T-cell (primary cell): ENCODE measurements at regions not wholly inside any gene's neighbourhood (a gene's known extent, or its start where the extent isn't known, plus 50 kb on each side); places are given as distances from the start of the nearest gene placed in this dataset.

Experiments
- ATAC-seq, 4 experiments: fragments of 200-7000 bp in 3 of 4; fragments of 150-1000 bp in 1 of 4; cut with Tn5 transposase; replicated peaks in 1 of 4; 1 replicate in 3 of 4; 2 replicates in 1 of 4; pipeline ENCODE4 v1.10.0; 2021; ENCODE audit warnings: moderate library complexity in 3 of 4, mild to moderate bottlenecking in 2 of 4, moderate number of reproducible peaks in 1 of 4
- CTCF ChIA-PET, 2 donors: fragments of 300-600 bp; sonication (Branson Sonifier 250); formaldehyde crosslinking; loops; one replicate each; lab custom pipeline; 2022; ENCODE audit warnings: antibody characterized with exemption in 2 of 2; lab: Charles Lee
- POLR2A ChIA-PET, 2 donors: fragments of 300-600 bp; sonication (Branson Sonifier 250); formaldehyde crosslinking; loops; one replicate each; lab custom pipeline; 2022; ENCODE audit warnings: antibody characterized with exemption in 2 of 2; lab: Charles Lee
- DNase-seq, 35 experiments: peaks; one replicate each; pipeline versions ENCODE4 v3.0.0 to v3.0.0-alpha.2; 2013 to 2023
- H3K27ac ChIP-seq: one replicate; pipeline ENCODE4 v1.5.1; 2013; ENCODE audit warnings: low read length
- H3K27me3 ChIP-seq, 2 experiments: replicated peaks in 1 of 2; 1 replicate in 1 of 2; 2 replicates in 1 of 2; pipeline versions ENCODE4 v1.6.1 to v1.7.0; 2013; ENCODE audit warnings: low read length in 1 of 2, mixed read lengths in 1 of 2; ENCODE audit not compliant: control insufficient read depth in 2 of 2, insufficient read depth in 2 of 2; ENCODE audit errors: extremely low read depth in 1 of 2
- H3K36me3 ChIP-seq, 2 donors: 1 replicate in 1 of 2; 2 replicates in 1 of 2; pipeline versions ENCODE4 v1.6.1 to v1.7.0; 2013; ENCODE audit warnings: low read length in 1 of 2; ENCODE audit not compliant: control insufficient read depth in 2 of 2, insufficient read depth in 1 of 2; ENCODE audit errors: extremely low read depth in 1 of 2
- H3K4me1 ChIP-seq, 2 experiments: 1 replicate in 1 of 2; 2 replicates in 1 of 2; pipeline versions ENCODE4 v1.6.1 to v1.7.0; 2013; ENCODE audit warnings: low read length in 2 of 2, mixed read lengths in 1 of 2; ENCODE audit not compliant: insufficient read depth in 2 of 2, control insufficient read depth in 1 of 2; ENCODE audit errors: extremely low read depth in 1 of 2
- H3K4me3 ChIP-seq, 2 donors: 1 replicate in 1 of 2; 2 replicates in 1 of 2; pipeline versions ENCODE4 v1.5.1 to v1.7.0; 2013; ENCODE audit warnings: mild to moderate bottlenecking in 2 of 2, low read length in 1 of 2, moderate library complexity in 1 of 2; ENCODE audit not compliant: control insufficient read depth in 1 of 2; ENCODE audit errors: extremely low read depth in 1 of 2
- H3K9me3 ChIP-seq: 2 replicates; pipeline ENCODE4 v1.7.0; 2013
- H3K27ac Mint-ChIP-seq, 2 donors: one replicate each; pipeline ENCODE4 v1.8.0; 2020 to 2021; ENCODE audit warnings: mild to moderate bottlenecking in 2 of 2, mixed read lengths in 2 of 2
- H3K27me3 Mint-ChIP-seq, 2 donors: one replicate each; pipeline ENCODE4 v1.8.0; 2021 to 2022; ENCODE audit warnings: mixed read lengths in 2 of 2
- H3K36me3 Mint-ChIP-seq: one replicate; pipeline ENCODE4 v1.8.0; 2021; ENCODE audit warnings: mixed read lengths
- H3K4me1 Mint-ChIP-seq, 3 donors: one replicate each; pipeline ENCODE4 v1.8.0; 2020 to 2022; ENCODE audit warnings: mixed read lengths in 3 of 3, mild to moderate bottlenecking in 1 of 3
- H3K4me3 Mint-ChIP-seq, 3 donors: one replicate each; pipeline ENCODE4 v1.8.0; 2020 to 2022; ENCODE audit warnings: mild to moderate bottlenecking in 3 of 3, mixed read lengths in 3 of 3, moderate library complexity in 3 of 3
- H3K9me3 Mint-ChIP-seq, 3 donors: one replicate each; pipeline ENCODE4 v1.8.0; 2020 to 2022; ENCODE audit warnings: mixed read lengths in 3 of 3
- WGBS: methylation state at CpG from one replicate; pipeline ENCODE4 v1.1.5; 2013; ENCODE audit warnings: missing lambda C conversion rate; ENCODE audit not compliant: insufficient coverage; 5-methylcytosine and 5-hydroxymethylcytosine counted together

DNA sequence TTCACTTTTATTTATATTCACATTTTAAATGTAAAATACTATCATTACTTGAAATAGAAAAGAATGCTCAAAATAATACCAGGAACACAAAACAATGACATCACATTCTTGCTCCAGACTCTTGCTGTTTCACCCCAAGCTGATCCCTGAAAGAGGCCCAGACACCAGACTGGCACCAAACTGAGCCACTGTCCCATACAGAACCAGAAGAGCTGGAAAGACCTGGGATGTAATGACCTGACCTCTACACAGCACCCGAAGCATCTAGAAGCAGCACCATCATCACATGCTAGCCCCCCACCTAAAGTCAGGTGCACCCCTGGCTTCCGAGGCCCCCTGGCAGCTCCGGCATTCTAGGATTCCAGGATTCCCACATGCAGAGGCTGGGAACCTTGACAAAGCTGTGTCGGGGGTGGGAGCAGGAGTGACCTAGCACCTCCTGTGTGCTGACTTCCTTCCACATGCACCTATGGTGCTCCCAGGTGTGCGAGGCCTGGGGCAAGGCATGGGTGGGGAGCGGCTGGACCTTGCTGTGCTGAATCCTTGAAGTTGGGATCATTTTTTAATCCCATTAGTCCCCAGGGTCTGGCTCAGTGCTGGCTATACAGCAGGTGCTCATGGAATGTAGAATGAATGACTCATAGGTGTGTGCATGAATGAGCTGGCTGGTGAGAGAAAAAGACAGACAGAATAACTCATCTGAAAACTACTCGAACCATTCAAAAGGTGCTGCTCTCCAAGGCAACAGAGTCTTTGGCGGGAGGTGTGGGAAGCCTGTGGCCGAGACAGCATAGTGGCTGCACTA is 144.7 kb upstream of the IQSEC1 start:
- POLR2A ChIA-PET: no interaction called here
- 83% methylated on average over 6 of the region's 9 CpGs for WGBS

GRCh38 chr3:13217253-13217652 is 144.0 kb upstream of the IQSEC1 start:
- no peak overlapping the region for H3K27ac ChIP-seq
- DNase-seq (no peak), ATAC-seq (no peak)
- no peaks in the 10 kb centered on the region for H3K4me1 ChIP-seq
- no peak overlapping the region for H3K4me3 Mint-ChIP-seq
- H3K36me3 Mint-ChIP-seq: no peaks in the 10 kb centered on the region
- no peaks in the 10 kb centered on the region for H3K4me1 Mint-ChIP-seq
- peaks cover 0 to 6% of the 10 kb centered on the region in 2 donors for H3K27me3 Mint-ChIP-seq
- H3K9me3 ChIP-seq: no peaks in the 10 kb centered on the region
- no CpG with 5 or more reads among the region's 2 CpGs for whole genome bisulfite sequencing
- ChIA-PET CTCF (no interaction called here), POLR2A (no interaction called here)
- H3K4me3 ChIP-seq: no peak overlapping the region
- no peaks in the 10 kb centered on the region for H3K9me3 Mint-ChIP-seq
- H3K36me3 ChIP-seq: no peaks in the 10 kb centered on the region
- no peak overlapping the region for H3K27ac Mint-ChIP-seq
- peaks cover 0 to 12% of the 10 kb centered on the region in 2 experiments for H3K27me3 ChIP-seq

More for the DNA sequence above, 144.7 kb upstream of the IQSEC1 start:
- Mint-ChIP-seq H3K27me3 (peaks cover 0 to 6% of the 10 kb centered on the region in 2 donors), H3K4me1 (no peaks in the 10 kb centered on the region), H3K9me3 (no peaks in the 10 kb centered on the region), H3K27ac (no peak overlapping the region), H3K4me3 (no peak overlapping the region), H3K36me3 (no peaks in the 10 kb centered on the region)
- no peaks in the 10 kb centered on the region for H3K9me3 ChIP-seq
- H3K4me1 ChIP-seq: no peaks in the 10 kb centered on the region
- no peaks in the 10 kb centered on the region for H3K36me3 ChIP-seq
- no peak for ATAC-seq
- H3K27me3 ChIP-seq: peaks cover 0 to 12% of the 10 kb centered on the region in 2 experiments
- DNase-seq: no peak
- no peak overlapping the region for H3K4me3 ChIP-seq
- no peak overlapping the region for H3K27ac ChIP-seq
- CTCF ChIA-PET: no interaction called here

DNA sequence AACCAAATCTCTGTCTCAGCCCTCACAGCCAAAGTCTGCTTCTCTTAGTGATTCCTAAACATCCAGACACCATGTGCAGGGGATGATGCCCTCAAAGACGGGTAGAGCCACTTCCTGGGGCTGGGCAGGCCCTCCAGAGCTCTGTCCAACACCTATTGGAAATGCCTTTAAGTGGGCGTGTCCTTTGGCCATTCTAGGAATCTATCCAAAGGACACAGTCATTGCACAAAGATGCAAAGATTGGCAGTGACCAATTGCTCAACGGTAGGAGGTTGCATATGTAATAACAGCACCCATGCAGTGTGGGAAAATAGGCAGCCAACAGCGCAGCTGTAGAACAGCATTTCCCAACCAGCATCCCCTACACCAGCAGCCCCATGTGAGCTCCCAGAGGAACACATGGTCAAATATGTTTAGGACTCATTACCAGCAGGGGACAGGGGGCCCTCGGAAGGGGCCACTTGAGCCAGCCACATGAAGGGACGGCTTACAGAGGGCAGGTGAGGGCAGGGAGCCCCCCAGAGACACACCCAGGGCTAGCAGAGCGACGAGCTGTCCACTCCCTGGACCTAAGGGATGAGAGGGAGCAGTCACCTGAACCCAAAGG is 142.8 kb upstream of the IQSEC1 start:
- H3K36me3 Mint-ChIP-seq: no peaks in the 10 kb centered on the region
- ChIA-PET POLR2A (no interaction called here), CTCF (no interaction called here)

DNA sequence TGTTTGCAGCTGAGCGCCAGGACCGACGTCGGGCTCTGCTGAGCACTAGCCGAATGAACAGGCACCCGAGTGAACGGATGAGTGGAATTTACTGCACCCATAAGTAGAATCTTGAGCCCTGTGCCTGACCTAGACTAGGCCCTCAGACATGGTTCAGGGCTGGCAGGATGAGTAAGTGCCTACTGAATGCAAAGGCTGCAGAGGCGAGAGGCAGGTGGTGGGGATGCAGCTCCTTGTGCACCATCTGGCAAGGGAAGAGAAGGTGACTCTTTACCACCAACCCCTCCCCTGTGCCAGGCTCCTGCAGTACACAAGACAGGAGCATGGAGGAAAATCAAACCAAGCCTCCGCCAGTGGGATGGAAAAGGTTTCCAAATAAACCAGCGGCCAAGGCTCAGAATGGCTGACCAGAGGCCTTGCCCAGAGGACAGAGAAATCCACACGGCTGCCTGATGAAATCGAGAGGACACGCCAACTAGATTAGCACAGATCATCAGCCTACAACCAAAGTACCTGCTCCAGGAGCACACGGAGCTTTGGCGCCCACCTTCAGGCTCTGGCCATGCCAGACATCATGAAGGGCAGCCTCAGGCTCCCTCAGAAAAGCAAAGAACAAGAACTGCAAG is 141.7 kb upstream of the IQSEC1 start:
- POLR2A ChIA-PET: no interaction called here
- peaks cover 0 to 4% of the 10 kb centered on the region in 2 donors for H3K27me3 Mint-ChIP-seq

More for the DNA sequence above, 142.8 kb upstream of the IQSEC1 start:
- H3K4me3 Mint-ChIP-seq: no peak overlapping the region
- Histone ChIP-seq H3K27me3 (peaks cover 0 to 17% of the 10 kb centered on the region in 2 experiments), H3K36me3 (no peaks in the 10 kb centered on the region), H3K4me3 (no peak overlapping the region), H3K4me1 (no peaks in the 10 kb centered on the region), H3K27ac (no peak overlapping the region), H3K9me3 (no peaks in the 10 kb centered on the region)
- 68% methylated on average over 6 of the region's 8 CpGs for WGBS
- no peak for DNase-seq
- no peak for ATAC-seq
- H3K27me3 Mint-ChIP-seq: peaks cover 0 to 4% of the 10 kb centered on the region in 2 donors
- H3K9me3 Mint-ChIP-seq: no peaks in the 10 kb centered on the region
- no peaks in the 10 kb centered on the region for H3K4me1 Mint-ChIP-seq
- H3K27ac Mint-ChIP-seq: no peak overlapping the region

GRCh38 chr3:13213911-13214846 is 140.9 kb upstream of the IQSEC1 start:
- WGBS: 83% methylated on average over 23 of the region's 26 CpGs
- no peaks in the 10 kb centered on the region for H3K36me3 Mint-ChIP-seq
- no peaks in the 10 kb centered on the region for H3K9me3 Mint-ChIP-seq
- DNase-seq (no peak), ATAC-seq (no peak)
- H3K4me3 ChIP-seq: no peak overlapping the region
- no peaks in the 10 kb centered on the region for H3K4me1 Mint-ChIP-seq
- ChIA-PET POLR2A (no interaction called here), CTCF (no interaction called here)
- no peaks in the 10 kb centered on the region for H3K36me3 ChIP-seq
- H3K4me1 ChIP-seq: no peaks in the 10 kb centered on the region
- H3K27ac Mint-ChIP-seq: no peak overlapping the region
- H3K27me3 Mint-ChIP-seq: peaks cover 3 to 9% of the 10 kb centered on the region in 2 donors
- no peak overlapping the region for H3K4me3 Mint-ChIP-seq
- peaks cover 0 to 28% of the 10 kb centered on the region in 2 experiments for H3K27me3 ChIP-seq
- H3K27ac ChIP-seq: no peak overlapping the region
- H3K9me3 ChIP-seq: no peaks in the 10 kb centered on the region

More for the DNA sequence above, 141.7 kb upstream of the IQSEC1 start:
- ATAC-seq (no peak), DNase-seq (no peak)
- Histone ChIP-seq H3K36me3 (no peaks in the 10 kb centered on the region), H3K27ac (no peak overlapping the region), H3K27me3 (peaks cover 0 to 21% of the 10 kb centered on the region in 2 experiments), H3K9me3 (no peaks in the 10 kb centered on the region), H3K4me1 (no peaks in the 10 kb centered on the region), H3K4me3 (no peak overlapping the region)
- Mint-ChIP-seq H3K27ac (no peak overlapping the region), H3K4me3 (no peak overlapping the region), H3K36me3 (no peaks in the 10 kb centered on the region), H3K4me1 (no peaks in the 10 kb centered on the region), H3K9me3 (no peaks in the 10 kb centered on the region)
- CTCF ChIA-PET: no interaction called here
- 85% methylated on average over 14 of the region's 15 CpGs for WGBS

- Histone ChIP-seq H3K36me3 (no peaks in the 10 kb centered on the region), H3K4me1 (no peaks in the 10 kb centered on the region), H3K9me3 (no peaks in the 10 kb centered on the region), H3K27me3 (peaks cover 0 to 32% of the 10 kb centered on the region in 2 experiments), H3K27ac (no peak overlapping the region), H3K4me3 (no peak overlapping the region)
- no peaks in the 10 kb centered on the region for H3K4me1 Mint-ChIP-seq
- CTCF ChIA-PET: interaction anchor here in 1 of 2 donors (0.6 kb wide), 1 partner anchor 57 kb away, joined by 3 read pairs; no protein-coding TSS in a partner anchor
- H3K36me3 Mint-ChIP-seq: no peaks in the 10 kb centered on the region
- no peak for DNase-seq
- no peak overlapping the region for H3K27ac Mint-ChIP-seq
- POLR2A ChIA-PET: no interaction called here
- H3K4me3 Mint-ChIP-seq: no peak overlapping the region
- WGBS: no CpG with 5 or more reads among the region's 3 CpGs
- H3K27me3 Mint-ChIP-seq: peaks cover 4 to 9% of the 10 kb centered on the region in 2 donors
- no peak for ATAC-seq
- H3K9me3 Mint-ChIP-seq: no peaks in the 10 kb centered on the region
These were observed 140.3 kb upstream of the IQSEC1 start for GRCh38 chr3:13213490-13213889.
